Activated gamma-delta T cell treated with anti-CD3 and anti-CD28 coated beads, Interleukin-2, amount 50 U/mL, for 16 hours (primary cell): ENCODE measurements at regions not wholly inside any gene's neighbourhood (a gene's known extent, or its start where the extent isn't known, plus 50 kb on each side); places are given as distances from the start of the nearest gene placed in this dataset.

Source experiments
- DNase-seq: peaks from one replicate; pipeline ENCODE4 v3.0.0-alpha.2; 2020; ENCODE audit warnings: low read depth

- DNase-seq, result no peak
Measured at GRCh38 chr16:88287219-88287618, 95.5 kb upstream of the ZNF469 start.

GRCh38 chr16:88288303-88288702, 94.5 kb upstream of the ZNF469 start:
- no peak for DNase-seq

DNA sequence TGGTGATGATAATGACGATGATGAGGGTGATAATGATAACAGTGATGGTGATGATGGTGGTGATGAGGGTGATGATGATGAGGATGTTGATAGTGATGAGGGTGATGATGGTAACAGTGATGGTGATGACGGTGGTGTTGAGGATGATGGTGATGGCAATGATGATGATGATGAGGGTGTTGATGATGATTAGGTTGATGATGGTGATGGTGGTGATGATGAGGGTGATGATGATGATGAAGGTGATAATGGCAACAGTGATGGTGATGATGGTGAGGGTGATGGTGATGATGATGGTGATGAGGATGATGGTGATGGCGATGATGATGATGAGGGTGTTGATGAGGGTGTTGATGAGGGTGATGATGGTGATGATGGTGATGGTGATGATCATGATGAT, 93.8 kb upstream of the ZNF469 start:
- no peak for DNase-seq

GRCh38 chr16:88289561-88289960, 93.2 kb upstream of the ZNF469 start:
- no peak for DNase-seq

- no peak for DNase-seq
Measured at GRCh38 chr16:88289968-88290401, 92.8 kb upstream of the ZNF469 start.

DNA sequence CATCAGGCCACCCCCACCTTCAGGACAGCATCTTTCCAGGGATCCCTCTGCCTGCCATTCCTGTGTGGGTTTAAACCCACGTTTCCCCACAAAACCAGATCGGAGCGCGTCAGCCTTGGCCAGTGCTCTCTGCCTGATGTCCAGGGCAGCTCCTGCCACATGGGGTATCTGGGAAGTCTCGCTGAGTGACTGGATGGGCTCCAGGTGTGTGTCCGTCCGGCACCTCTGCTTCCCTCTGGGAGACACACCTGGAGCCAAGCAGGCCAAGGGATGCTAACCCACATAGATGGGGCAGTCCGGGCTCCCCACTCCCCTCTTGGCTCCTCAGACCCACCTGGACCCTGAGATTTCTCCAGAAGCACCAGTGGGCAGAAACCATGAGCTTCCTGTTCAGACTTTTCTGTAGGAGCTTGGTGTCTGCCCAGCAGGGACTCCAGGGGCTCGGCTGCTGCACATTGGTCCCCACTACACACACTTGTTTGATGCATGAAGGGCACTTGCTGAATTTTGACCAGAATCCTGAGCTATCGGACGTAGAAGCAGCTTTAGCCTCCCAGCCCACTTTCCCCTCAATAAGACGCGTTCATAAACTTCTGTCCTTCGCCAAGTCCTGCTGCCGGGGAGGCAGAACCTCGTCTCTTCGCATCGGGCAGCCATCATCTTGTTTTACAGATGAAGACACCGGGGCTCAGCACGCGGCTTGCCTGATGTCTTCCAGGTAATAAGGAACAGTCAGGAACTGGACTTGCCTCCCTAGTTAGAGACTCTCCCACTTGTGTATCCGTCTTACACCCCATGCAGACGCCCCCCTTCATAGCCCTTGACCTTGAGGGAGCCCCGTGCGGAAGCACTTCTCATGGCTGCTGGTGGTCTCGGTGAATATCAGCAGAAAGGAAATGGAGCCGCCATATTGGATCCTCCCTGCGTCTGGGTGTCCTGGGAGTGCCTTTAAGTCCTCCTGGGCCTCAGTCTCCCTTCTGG, 91.6 kb upstream of the ZNF469 start:
- no peak for DNase-seq

DNA sequence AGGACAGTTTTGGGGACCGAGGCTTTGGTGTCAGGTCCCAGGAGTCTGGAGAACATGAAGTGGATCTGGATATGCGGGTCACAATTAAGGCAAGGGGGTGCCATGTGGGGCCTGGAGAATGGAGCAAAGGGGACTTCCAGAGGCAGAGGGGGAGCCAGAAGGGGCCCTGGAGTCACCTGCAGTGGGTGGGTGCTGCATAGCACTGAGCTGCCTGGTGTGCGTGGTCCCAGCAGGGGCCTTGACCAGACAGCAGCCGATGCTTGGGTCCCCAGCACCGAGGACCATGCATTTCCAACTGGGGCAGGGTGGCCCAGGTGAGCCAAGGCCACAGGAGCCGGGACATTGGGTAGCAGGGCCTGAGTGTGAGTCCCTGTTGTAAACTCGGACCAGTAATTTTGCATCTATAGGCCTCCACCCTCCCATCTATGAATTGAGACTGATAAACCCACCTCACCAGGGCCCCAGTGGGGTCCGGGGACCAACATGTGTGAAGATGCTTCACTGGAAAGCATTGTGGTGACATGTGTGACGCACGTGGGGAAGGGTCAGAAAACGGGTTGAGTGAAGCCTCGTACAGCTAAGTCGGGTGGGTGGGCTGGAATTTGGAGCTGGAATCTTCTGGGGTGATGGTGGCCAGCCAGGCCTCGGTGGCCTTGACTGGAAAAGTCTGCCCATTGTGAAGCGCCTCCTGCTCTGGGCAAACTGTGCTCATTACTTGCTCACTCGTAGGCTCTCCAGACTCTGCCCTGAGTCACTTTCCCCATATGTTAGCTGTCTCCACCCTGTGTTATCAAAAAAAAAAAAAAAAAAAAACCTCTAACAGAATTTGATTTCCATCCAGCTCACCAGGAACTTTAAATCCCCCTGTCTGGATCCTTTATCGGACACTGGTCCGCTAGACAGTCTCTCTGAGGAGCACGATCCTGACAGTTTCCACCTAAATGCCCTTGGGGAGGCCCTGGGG, 90.5 kb upstream of the ZNF469 start:
- no peak for DNase-seq

GRCh38 chr16:88293097-88293496, 89.7 kb upstream of the ZNF469 start:
- DNase-seq, result no peak

DNA sequence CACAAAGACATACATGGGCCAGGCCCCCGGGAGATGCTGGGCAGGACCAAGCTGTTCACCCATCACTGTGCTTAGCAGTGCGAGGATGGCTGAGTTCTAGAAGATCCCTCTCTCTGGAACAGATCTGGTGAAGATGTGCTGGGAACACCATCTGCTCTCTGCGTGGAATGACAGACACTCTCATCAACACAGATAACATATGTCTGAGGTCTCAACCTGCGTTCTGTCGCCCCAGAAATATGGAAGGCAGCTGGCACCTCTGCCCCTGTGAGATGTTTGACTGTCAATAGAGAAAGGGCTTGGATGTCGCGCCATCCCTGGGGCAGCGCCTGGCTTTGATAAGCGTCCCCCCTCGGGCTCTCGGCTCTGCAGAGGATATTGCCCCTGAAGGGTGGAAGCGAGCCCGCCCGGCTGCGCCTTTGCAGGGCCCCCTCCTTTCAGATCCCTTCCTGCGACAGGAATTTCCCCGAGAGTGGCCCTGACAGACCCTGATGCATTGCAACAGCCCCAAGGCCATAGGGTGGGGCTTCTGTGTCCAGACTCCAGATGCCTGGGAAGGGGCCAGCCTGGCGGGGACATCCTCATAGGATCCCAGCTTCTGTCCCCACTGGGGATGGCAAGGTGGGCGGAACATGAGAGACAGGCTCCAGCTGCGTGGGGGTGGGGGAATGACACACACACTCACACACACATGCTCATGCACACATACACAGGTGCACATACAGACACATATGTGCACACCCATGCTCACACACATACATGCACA, 86.9 kb upstream of the ZNF469 start:
- DNase-seq, result no peak

GRCh38 chr16:88296437-88297177, 86.2 kb upstream of the ZNF469 start:
- no peak for DNase-seq

GRCh38 chr16:88297178-88297720, 85.5 kb upstream of the ZNF469 start:
- DNase-seq, result no peak

DNA sequence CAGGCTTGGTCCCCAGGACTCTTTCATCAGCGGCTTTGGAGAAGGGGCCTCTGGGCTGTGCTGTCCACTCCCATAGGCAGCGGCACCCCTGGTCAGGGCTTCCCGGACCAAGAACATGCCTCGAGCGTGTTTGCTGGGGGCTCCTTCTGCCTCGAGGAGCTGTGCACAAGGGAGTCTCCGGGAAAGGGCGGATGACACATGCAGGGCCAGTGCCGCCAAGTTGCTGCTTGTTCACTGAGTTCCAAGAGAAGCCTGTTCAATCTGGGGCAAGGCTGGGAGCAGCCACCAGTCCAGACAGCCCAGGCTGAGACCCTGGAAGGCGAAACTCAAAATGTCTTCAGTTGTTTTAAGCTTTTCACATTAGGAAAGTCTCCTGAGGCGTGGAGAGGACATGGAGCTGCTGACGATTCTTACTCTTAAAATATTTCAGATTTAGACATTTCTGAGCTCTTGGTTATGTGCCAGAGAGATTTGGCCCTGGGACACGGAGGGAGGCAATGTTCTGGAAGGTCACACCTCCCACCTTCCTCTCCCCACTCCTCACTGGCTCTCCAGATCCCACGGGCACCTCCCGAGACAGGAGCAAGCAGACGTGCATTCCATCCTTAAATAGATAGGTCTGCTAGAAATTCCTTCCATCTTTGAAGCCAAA, 84.5 kb upstream of the ZNF469 start:
- DNase-seq, result no peak

GRCh38 chr16:88298833-88299745, 83.7 kb upstream of the ZNF469 start:
- no peak for DNase-seq

GRCh38 chr16:88299751-88300462, 82.9 kb upstream of the ZNF469 start:
- no peak for DNase-seq

DNA sequence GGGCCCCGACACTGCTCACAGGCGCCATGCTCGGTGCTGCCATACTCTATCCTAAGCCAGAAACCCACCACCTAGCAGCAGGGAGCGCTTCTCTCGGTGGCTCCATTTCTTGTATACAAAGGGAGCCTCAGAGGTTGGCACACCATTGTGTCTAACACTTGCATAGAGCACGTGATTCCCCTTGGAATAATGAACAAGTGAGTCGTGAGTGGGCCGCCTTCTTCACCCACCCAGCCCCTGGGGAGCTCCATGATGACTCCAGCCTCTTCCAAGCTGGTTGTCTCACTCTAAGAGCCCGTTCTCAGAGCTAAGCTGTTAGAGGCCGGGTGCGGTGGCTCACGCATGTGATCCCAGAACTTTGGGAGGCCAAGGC, 82.3 kb upstream of the ZNF469 start:
- DNase-seq, result no peak

DNA sequence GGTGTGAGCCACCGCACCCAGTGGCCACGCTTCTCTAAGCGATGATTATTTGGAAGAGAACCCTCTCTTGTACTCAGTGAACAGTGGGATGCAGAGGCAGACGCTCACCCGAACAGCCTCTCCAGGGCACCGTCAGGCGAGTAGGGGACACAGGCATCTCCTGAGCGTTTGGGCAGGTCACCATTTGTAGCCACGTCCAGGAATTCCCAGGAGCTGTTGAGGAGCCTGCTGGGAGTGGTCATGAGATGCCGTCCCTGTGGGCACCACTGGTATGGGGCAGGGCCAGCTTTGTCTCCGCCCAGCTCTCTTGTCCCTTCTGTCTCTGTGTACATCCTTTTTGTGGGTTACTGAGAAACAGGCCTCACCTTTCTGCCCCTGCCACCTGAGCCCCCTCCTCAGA, 81.3 kb upstream of the ZNF469 start:
- DNase-seq, result no peak

DNA sequence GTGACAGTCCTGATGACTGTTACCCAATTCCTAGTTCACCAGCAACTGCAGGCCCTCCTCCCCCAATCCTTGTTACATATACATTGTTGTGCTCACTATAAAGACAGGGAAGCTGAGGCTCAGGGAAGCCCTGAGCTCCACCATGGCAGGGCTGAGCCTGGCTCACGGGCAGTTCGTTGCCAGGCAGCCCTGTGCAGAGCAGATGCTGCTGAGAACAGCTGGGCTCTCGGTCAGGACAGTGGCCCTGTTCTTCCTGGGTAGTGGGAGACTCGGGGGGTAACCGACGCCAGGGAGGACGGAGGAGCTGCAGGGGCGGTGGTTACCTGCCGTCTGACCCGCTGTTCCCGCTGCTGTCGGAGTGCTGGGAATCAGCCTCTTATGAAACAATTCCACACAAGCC, 80.9 kb upstream of the ZNF469 start:
- no peak for DNase-seq

DNA sequence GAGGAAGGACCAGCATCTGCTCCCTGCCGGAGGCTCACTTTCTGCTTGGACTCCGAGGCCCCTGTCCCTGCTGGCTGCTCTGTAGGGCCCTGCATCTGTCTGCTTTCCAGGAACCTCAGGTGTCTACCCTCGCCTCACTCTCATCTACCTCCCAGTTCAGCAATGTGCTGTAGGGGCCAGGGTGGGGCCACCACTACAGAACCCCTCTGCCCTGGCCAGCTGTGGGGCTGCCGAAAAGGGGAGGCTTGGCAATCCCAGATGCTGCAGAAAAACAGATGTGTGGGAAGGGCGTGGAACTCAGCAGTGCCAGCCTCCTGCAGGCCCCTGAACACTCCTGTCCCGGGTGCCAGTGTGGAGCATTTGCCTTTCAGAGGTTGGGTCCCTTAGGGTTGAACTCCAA, 80.1 kb upstream of the ZNF469 start:
- DNase-seq, result no peak

- DNase-seq, result no peak
Measured at GRCh38 chr16:88303405-88303804, 79.4 kb upstream of the ZNF469 start.
